ACC112 (cell line): ENCODE measurements at regions not wholly inside any gene's neighbourhood (a gene's known extent, or its start where the extent isn't known, plus 50 kb on each side); places are given as distances from the start of the nearest gene placed in this dataset.

Source experiments
- H2AFZ ChIP-seq: fragments of 200-600 bp; sonication (generic); one replicate; pipeline ENCODE4 v1.6.0; 2017; ENCODE audit warnings: antibody characterized with exemption, low read length; ENCODE audit not compliant: unreplicated experiment
- H3K27ac ChIP-seq: fragments of 200-600 bp; sonication (generic); 2 replicates; pipeline ENCODE4 v1.5.1; 2014; ENCODE audit warnings: low read depth, mild to moderate bottlenecking, antibody characterized with exemption, low read length, moderate library complexity
- H3K27me3 ChIP-seq: fragments of 200-600 bp; sonication (generic); 2 replicates; pipeline ENCODE4 v1.6.1; 2014; ENCODE audit warnings: mild to moderate bottlenecking, antibody characterized with exemption, low read length, moderate library complexity, mixed read lengths; ENCODE audit not compliant: insufficient read depth
- H3K36me3 ChIP-seq: fragments of 200-600 bp; sonication (generic); 2 replicates; pipeline ENCODE4 v1.6.1; 2016; ENCODE audit warnings: mild to moderate bottlenecking, antibody characterized with exemption, low read length, moderate library complexity, mixed read lengths; ENCODE audit not compliant: insufficient read depth
- H3K4me1 ChIP-seq: fragments of 200-600 bp; sonication (generic); one replicate; pipeline ENCODE4 v1.6.1; 2016; ENCODE audit warnings: low read length, mixed read lengths; ENCODE audit not compliant: insufficient read depth, unreplicated experiment, control insufficient read depth
- H3K4me3 ChIP-seq: fragments of 200-600 bp; sonication (generic); 2 replicates; pipeline ENCODE4 v1.5.1; 2014; ENCODE audit warnings: mild to moderate bottlenecking, low read depth, low read length
- H3K79me2 ChIP-seq: fragments of 200-600 bp; sonication (generic); one replicate; pipeline ENCODE4 v1.6.0; 2016; ENCODE audit warnings: low read length; ENCODE audit not compliant: control insufficient read depth, unreplicated experiment, insufficient read depth

DNA sequence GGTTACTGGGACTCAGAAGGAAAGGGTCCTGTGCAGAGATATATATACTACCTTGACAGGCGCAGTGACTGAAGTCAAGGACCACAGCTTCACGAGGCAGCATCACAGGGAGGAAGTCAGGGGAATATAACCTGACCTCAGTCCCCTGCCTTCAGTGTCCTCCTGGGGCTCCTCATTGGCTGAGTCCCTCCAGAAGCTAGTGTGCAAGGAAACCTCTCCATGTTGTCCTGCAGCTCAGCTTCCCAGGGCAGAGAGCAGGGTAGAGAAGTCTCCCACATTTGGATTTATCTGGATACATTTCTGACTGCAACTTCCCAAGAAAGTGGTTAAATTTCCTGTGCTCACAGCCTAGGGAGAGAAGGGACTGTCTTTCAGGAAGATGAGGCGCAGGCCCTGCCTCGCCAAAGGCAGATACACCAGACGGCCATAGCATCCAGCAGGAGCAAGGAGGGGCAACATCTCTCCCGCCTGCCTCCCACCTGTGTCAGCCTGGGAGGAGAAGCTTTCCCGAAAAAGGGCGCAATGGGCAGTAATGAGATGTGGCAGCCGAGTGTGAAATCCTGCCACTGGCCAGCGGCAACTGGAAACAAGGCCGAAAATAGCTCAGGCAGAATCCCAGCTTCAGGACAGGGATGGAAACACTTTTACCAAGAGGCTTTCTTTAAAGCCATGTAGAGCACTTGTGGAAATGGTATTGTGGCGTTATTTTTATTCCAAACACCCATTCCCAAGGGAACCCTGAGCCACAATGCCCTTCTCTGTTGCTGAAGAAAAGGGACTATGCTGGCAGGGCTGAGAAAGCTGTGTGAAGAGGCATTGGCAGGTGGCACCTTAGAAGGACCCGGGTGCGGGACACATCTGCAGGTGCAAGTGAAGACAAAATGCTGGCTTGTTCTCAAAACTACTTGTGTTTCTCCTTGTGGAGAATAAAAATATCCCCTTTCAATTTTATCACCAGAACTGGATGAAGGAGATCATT lies 54.9 kb upstream of the HIF1A start:
- no peaks in the 10 kb centered on the region for H3K27me3 ChIP-seq
- H3K4me1 ChIP-seq, result peaks cover 15% of the 10 kb centered on the region
- H3K4me3 ChIP-seq, result no peak overlapping the region
- 0 out of 2 replicates have a peak, but pooled peaks cover under 1% of the 10 kb centered on the region for H3K36me3 ChIP-seq
- no peak overlapping the region for H3K27ac ChIP-seq
- no peaks in the 10 kb centered on the region for H3K79me2 ChIP-seq
- H2AFZ ChIP-seq, result no peak overlapping the region

- Histone ChIP-seq H3K36me3 (no peaks in the 10 kb centered on the region), H2AFZ (no peak overlapping the region), H3K79me2 (no peaks in the 10 kb centered on the region), H3K4me1 (peaks cover 15% of the 10 kb centered on the region), H3K27me3 (no peaks in the 10 kb centered on the region), H3K4me3 (no peak overlapping the region), H3K27ac (no peak overlapping the region)
Measured at GRCh38 chr14:61641914-61642613, 53.2 kb upstream of the HIF1A start.

- no peak overlapping the region for H3K27ac ChIP-seq
Measured at GRCh38 chr14:61642614-61642982, 52.7 kb upstream of the HIF1A start.

DNA sequence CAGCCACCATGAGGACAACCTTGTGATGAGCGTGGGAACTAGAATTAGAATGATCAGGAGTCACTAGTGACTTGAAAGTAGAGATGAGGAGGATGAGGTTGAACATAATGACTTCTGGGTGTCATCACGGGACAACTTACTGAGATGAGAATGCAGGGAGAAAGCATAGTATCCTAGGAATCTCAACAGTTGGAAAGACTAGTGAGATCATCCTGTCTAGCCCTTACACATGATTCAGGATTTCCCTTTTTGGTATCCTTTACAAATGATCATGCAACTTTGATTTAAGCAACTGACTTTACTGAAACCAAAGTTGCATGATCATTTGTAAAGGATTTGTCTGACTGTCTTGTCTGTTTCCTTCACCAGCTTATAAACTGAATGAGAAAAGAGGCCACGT lies 51.8 kb upstream of the HIF1A start:
- Histone ChIP-seq H3K4me3 (no peak overlapping the region), H3K36me3 (no peaks in the 10 kb centered on the region), H3K27ac (no peak overlapping the region), H3K79me2 (no peaks in the 10 kb centered on the region), H3K27me3 (no peaks in the 10 kb centered on the region), H3K4me1 (peaks cover 15% of the 10 kb centered on the region), H2AFZ (no peak overlapping the region)

More at GRCh38 chr14:61642614-61642982, 52.7 kb upstream of the HIF1A start:
- Histone ChIP-seq H3K79me2 (no peaks in the 10 kb centered on the region), H3K36me3 (no peaks in the 10 kb centered on the region), H3K27me3 (no peaks in the 10 kb centered on the region), H3K4me3 (no peak overlapping the region), H3K4me1 (peaks cover 15% of the 10 kb centered on the region), H2AFZ (no peak overlapping the region)

DNA sequence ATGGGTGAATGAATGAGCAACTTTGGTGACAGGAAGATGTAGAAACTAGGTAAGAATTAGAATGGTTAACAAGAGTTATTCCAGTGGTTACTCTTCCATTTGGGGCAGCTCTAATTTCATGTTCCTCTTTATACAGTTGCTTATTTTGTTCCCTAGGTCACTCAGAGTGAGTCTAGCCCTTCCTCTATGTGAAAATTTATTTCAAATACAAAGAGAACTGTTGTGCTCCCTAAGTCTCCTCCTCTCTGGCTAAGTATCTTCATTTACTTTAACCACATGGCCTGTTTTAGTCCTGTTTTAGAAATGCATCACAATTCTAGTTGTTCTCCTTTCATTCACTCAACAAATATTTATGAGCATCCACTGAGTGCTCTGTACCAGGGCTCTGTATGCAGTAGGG lies 51.1 kb upstream of the HIF1A start:
- no peak overlapping the region for H3K27ac ChIP-seq
- H3K4me1 ChIP-seq, result peaks cover 15% of the 10 kb centered on the region
- no peaks in the 10 kb centered on the region for H3K27me3 ChIP-seq
- H2AFZ ChIP-seq, result no peak overlapping the region
- H3K79me2 ChIP-seq, result no peaks in the 10 kb centered on the region
- H3K4me3 ChIP-seq, result no peak overlapping the region
- no peaks in the 10 kb centered on the region for H3K36me3 ChIP-seq

GRCh38 chr14:61644834-61645233 lies 50.5 kb upstream of the HIF1A start:
- Histone ChIP-seq H3K27me3 (no peaks in the 10 kb centered on the region), H3K27ac (no peak overlapping the region), H3K79me2 (no peaks in the 10 kb centered on the region), H3K4me3 (no peak overlapping the region), H2AFZ (no peak overlapping the region), H3K4me1 (peaks cover 15% of the 10 kb centered on the region), H3K36me3 (no peaks in the 10 kb centered on the region)

GRCh38 chr14:61645247-61645646 lies 50.1 kb upstream of the HIF1A start:
- Histone ChIP-seq H3K27me3 (no peaks in the 10 kb centered on the region), H2AFZ (no peak overlapping the region), H3K79me2 (no peaks in the 10 kb centered on the region), H3K4me3 (no peak overlapping the region), H3K36me3 (no peaks in the 10 kb centered on the region), H3K27ac (no peak overlapping the region), H3K4me1 (peaks cover 15% of the 10 kb centered on the region)
